Kidney (tissue), 13 donors: ENCODE measurements at regions not wholly inside any gene's neighbourhood (a gene's known extent, or its start where the extent isn't known, plus 50 kb on each side); places are given as distances from the start of the nearest gene placed in this dataset.

Source experiments
- DNase-seq, 5 donors: peaks; one replicate each; pipeline ENCODE4 v3.0.0-alpha.2; 2013 to 2020
- FAIRE-seq: peaks from 2 replicates; lab custom pipeline; 2012; peaks lifted over from hg19 to GRCh38; lab: Jason Lieb, UNC
- H3K27ac ChIP-seq, 2 donors: one replicate each; pipeline ENCODE4 v1.7.0; 2013; ENCODE audit warnings: low read depth in 2 of 2, low read length in 2 of 2, inconsistent platforms in 1 of 2
- H3K27me3 ChIP-seq: one replicate; pipeline ENCODE4 v1.7.1; 2013; ENCODE audit warnings: low read length, inconsistent platforms; ENCODE audit not compliant: control insufficient read depth, insufficient read depth
- H3K36me3 ChIP-seq, 3 donors: one replicate each; pipeline versions ENCODE4 v1.7.0 to v1.7.1; 2013; ENCODE audit warnings: low read length in 3 of 3, control low read depth in 1 of 3, inconsistent platforms in 1 of 3; ENCODE audit not compliant: insufficient read depth in 3 of 3, control insufficient read depth in 2 of 3
- H3K4me1 ChIP-seq, 3 donors: one replicate each; pipeline versions ENCODE4 v1.7.0 to v1.7.1; 2013; ENCODE audit warnings: low read length in 3 of 3, inconsistent platforms in 1 of 3, low read depth in 1 of 3; ENCODE audit not compliant: control insufficient read depth in 2 of 3, insufficient read depth in 2 of 3
- H3K4me3 ChIP-seq, 3 donors: one replicate each; pipeline versions ENCODE4 v1.7.0 to v1.8.1; 2013; ENCODE audit warnings: low read length in 3 of 3, control low read depth in 1 of 3, inconsistent platforms in 1 of 3
- H3K9ac ChIP-seq, 3 donors: one replicate each; pipeline versions ENCODE4 v1.7.0 to v1.7.1; 2013; ENCODE audit warnings: low read length in 3 of 3, control low read depth in 1 of 3, inconsistent platforms in 1 of 3
- H3K9me3 ChIP-seq, 3 donors: one replicate each; pipeline versions ENCODE4 v1.7.0 to v1.7.1; 2013; ENCODE audit warnings: low read length in 3 of 3, control low read depth in 1 of 3, inconsistent platforms in 1 of 3; ENCODE audit not compliant: control insufficient read depth in 2 of 3, insufficient read depth in 1 of 3
- intact Hi-C: fragments of 100-400 bp; cut with DNase I; formaldehyde crosslinking; loops from one replicate; pipeline ENCODE4 v1.11.1; 2022
- TF ChIP-seq, protein P1 (sequence below): IDR thresholded peaks from 3 replicates; pipeline ENCODE4 v1.5.1; 2012; ENCODE audit warnings: mild to moderate bottlenecking, moderate library complexity, borderline replicate concordance; ENCODE audit not compliant: insufficient read depth; ENCODE audit errors: extremely low read depth
- donor health status: control.
- donor health status: control.
- donor health status: control.
- donor health status: control.
- donor health status: control.
- donor health status: DM: yes; HTN: yes; CAD: no.
- donor health status: Normal renal cell carcinoma (clear cell type).

DNA sequence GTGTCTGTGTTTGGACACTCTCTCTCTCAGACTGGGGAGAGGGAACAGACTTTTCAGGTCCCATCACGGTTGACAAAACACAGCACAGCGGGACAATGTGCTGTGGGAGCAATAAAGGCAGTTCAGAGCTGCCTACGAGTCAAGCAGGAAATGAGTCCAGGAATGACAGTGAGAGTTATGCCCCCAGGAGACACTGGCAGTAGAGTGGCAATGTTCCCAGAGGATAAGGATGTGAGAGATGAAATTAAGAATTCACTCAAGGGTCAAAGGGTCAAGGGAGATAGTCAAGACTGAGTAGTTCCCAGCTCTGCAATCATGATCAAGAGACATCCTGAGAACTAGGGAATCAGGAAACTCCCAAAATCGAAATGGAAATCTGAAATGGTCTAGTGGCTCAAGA, 156.1 kb downstream of the LURAP1L start:
- FAIRE-seq (no peak), DNase-seq (no peak)
- intact Hi-C loops: no loop called here
- Histone ChIP-seq H3K27ac (no peak overlapping the region), H3K9me3 (no peaks in the 10 kb centered on the region), H3K4me1 (no peaks in the 10 kb centered on the region), H3K9ac (no peak overlapping the region), H3K27me3 (no peaks in the 10 kb centered on the region), H3K4me3 (no peak overlapping the region), H3K36me3 (no peaks in the 10 kb centered on the region)
- TF ChIP-seq, protein P1, sequence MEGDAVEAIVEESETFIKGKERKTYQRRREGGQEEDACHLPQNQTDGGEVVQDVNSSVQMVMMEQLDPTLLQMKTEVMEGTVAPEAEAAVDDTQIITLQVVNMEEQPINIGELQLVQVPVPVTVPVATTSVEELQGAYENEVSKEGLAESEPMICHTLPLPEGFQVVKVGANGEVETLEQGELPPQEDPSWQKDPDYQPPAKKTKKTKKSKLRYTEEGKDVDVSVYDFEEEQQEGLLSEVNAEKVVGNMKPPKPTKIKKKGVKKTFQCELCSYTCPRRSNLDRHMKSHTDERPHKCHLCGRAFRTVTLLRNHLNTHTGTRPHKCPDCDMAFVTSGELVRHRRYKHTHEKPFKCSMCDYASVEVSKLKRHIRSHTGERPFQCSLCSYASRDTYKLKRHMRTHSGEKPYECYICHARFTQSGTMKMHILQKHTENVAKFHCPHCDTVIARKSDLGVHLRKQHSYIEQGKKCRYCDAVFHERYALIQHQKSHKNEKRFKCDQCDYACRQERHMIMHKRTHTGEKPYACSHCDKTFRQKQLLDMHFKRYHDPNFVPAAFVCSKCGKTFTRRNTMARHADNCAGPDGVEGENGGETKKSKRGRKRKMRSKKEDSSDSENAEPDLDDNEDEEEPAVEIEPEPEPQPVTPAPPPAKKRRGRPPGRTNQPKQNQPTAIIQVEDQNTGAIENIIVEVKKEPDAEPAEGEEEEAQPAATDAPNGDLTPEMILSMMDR: no peak

DNA sequence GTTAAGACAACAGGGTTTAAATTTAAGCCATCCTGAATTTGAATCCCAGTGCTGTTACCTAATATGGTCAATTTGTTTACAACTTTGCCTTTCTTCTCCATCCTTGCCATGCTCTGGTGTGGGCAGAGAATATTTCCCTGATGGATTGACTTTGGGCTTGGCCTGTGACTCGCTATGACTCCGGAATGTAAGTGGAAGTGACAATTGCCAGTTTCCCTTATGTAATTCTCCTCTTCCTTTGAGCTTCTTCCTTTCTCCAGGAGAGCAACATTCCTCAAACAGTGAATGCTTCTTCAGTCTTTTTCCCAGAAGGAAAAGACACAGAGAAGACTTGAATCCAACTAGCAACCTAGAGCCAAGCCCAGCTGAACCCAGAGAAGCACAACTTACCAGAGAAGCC, 159.1 kb downstream of the LURAP1L start:
- H3K36me3 ChIP-seq: no peaks in the 10 kb centered on the region
- no peaks in the 10 kb centered on the region for H3K9me3 ChIP-seq
- TF ChIP-seq, protein P1: no peak
- FAIRE-seq (no peak), DNase-seq (no peak)
- intact Hi-C loops: no loop called here
- no peaks in the 10 kb centered on the region for H3K27me3 ChIP-seq
- no peak overlapping the region for H3K27ac ChIP-seq
- no peak overlapping the region for H3K4me3 ChIP-seq
- H3K4me1 ChIP-seq: no peaks in the 10 kb centered on the region
- no peak overlapping the region for H3K9ac ChIP-seq

DNA sequence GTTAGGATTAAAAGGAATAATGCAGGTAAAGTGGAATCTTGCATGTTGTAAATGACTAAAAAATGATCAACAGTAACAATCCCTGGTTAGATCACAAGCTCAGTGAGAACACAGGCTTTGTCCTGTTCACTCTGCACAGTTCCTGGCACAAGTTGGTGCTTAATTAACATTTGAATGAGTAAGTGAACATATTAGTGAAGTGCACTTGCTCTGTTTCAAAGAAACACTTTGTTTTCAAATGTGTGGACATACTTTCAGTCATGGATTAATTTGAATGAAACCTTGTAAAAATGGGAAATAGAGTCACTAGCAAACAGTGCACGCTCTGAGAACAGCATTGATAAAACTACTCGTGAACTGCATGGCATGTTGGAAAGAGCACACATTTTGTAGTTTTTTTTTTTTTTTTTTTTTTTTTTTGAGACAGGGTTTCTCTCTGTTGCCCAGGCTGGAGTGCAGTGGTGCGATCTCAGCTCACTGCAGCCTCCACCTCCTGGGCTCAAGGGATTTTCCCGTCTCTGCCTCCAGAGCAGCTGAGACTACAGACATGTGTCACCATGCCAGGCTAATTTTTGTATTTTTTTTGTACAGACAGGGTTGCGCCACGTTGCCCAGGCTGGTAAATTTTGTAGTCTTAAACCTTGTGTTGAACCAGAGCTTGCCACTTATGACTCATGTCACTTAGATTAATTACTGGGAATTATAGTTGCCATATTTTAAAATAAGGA, 159.9 kb downstream of the LURAP1L start:
- intact Hi-C loops: no loop called here
- no peak for FAIRE-seq
- DNase-seq: no peak
- Histone ChIP-seq H3K9ac (no peak overlapping the region), H3K4me1 (no peaks in the 10 kb centered on the region), H3K27ac (no peak overlapping the region), H3K9me3 (no peaks in the 10 kb centered on the region), H3K27me3 (no peaks in the 10 kb centered on the region), H3K4me3 (no peak overlapping the region), H3K36me3 (no peaks in the 10 kb centered on the region)
- TF ChIP-seq, protein P1: no peak

DNA sequence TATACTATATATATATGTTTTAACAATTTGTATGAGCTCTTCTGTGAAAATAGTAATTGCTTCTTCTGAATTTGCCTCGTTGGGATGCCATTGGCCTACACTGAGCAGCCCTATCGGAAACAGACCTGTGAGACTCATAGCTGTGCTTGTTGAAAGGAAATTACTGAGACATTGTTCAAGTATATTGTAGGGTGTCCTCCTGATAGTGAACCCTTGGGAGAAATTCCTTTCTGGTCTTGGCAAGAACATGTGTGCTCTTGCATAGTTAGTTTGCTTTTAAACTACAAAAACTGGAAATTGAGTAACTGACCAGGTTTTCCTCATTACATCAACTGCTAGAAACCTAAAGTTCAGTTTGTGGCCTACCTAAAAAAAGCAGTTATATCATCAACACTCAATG, 160.9 kb downstream of the LURAP1L start:
- Histone ChIP-seq H3K27me3 (no peaks in the 10 kb centered on the region), H3K27ac (no peak overlapping the region), H3K4me1 (no peaks in the 10 kb centered on the region), H3K36me3 (no peaks in the 10 kb centered on the region), H3K9me3 (no peaks in the 10 kb centered on the region), H3K9ac (no peak overlapping the region), H3K4me3 (no peak overlapping the region)
- DNase-seq (no peak), FAIRE-seq (no peak)
- intact Hi-C loops: no loop called here
- TF ChIP-seq, protein P1: no peak
